ENCODE measurements at regions not wholly inside any gene's neighbourhood (a gene's known extent, or its start where the extent isn't known, plus 50 kb on each side); places are given as distances from the start of the nearest gene placed in this dataset.
"Not testable (repeated sequence)": the region's sequence is repeated elsewhere in the genome, so short reads cannot be mapped to it uniquely, and the experiment has no call there.

- no peak for DNase-seq
These were observed 204.1 kb downstream of the CNTN3 start for GRCh38 chr3:74410276-74410941.

GRCh38 chr3:74409066-74409465 lies 205.4 kb downstream of the CNTN3 start:
- no peak for DNase-seq

GRCh38 chr3:74403307-74403706 lies 211.2 kb downstream of the CNTN3 start:
- DNase-seq, result no peak

DNA sequence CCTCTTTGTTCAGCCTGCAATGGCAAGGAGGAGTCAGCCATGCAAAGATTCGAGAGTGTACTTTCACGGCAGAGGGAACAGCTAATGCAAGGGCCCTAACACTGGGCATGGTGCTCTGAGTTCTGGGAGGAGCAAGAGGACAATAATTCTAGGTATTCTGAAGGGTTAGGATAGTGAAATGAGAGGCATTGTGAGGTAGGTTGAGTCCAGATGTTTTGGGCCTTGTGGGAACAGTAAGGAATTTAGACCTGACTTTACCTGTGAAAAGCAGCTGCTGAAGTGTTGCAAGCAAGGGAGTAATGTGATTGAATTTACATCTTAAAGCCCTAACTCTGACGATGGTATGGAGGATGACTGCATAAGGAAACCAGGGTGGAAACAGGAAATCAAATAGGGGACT lies 211.6 kb downstream of the CNTN3 start:
- DNase-seq, result no peak

DNA sequence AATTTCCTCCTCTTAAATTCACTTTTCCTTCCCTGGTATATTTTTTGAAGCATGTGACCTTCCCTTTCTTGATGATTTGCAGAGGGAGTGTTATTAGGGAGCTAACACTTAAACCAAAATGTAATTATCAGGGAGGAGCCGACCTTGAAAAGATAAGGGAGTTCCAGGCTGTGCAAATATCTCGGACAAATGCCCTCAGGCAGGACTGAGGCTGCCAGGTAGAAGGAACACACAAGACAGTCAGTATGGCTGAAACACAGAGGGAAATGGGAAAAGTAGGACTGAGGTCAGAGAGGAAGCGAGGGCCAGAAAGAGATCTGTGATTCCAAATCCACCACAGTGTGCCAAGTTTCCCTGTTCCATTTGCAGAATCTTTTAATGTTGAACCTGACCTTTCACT lies 221.0 kb downstream of the CNTN3 start:
- DNase-seq, result no peak

- no peak for DNase-seq
These were observed 224.2 kb downstream of the CNTN3 start for GRCh38 chr3:74390121-74390877.

DNA sequence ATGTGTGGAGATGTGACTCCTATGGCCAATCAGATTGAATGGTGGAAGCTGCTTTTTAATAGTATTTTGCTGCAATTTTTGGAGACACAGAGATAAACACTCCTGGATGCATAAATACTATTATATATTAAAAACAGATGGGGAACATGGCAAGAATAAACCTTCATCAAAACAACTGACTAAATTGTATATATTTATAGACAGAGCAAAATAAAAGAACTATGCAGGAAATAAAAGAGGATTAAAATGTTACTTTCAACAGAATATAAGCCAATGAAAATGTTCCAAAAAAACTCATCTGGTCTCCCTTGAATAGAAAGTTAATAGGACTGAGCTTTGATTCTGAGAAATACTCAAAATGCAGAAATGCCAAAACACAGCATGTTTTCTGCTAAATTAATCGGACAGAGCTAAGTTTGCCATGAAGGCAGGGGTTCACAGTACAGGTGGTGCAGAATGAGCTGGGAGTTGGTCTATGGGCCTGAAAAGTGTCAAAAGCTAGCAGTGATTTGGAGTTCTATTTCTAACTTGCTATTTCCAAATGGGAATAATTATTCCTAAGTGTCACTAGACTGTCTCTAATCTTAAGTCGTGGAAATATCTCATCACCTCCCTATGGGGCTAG lies 227.2 kb downstream of the CNTN3 start:
- no peak for DNase-seq

GRCh38 chr3:74384159-74384558 lies 230.3 kb downstream of the CNTN3 start:
- no peak for DNase-seq

DNA sequence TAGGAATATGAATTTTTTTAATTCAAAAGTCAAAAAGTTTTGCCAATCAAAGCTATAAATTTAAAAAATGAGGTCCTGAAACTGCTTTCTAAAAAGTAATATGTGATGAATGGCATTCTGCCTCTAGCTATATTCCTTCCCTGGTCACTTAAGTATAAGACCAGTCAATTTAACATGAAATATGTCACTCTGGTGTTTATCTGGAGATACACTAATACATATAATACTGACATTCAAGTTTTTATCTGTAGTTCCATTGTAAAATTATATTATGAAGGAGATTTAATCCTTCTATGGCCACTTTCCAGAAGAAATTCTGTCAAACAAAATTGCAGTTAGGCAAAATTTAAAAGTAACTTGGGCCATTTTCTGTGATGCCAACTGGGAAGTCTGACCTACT lies 236.8 kb downstream of the CNTN3 start:
- DNase-seq, result no peak

- not testable (repeated sequence) for DNase-seq
These were observed 238.1 kb downstream of the CNTN3 start for GRCh38 chr3:74376323-74376722.

DNA sequence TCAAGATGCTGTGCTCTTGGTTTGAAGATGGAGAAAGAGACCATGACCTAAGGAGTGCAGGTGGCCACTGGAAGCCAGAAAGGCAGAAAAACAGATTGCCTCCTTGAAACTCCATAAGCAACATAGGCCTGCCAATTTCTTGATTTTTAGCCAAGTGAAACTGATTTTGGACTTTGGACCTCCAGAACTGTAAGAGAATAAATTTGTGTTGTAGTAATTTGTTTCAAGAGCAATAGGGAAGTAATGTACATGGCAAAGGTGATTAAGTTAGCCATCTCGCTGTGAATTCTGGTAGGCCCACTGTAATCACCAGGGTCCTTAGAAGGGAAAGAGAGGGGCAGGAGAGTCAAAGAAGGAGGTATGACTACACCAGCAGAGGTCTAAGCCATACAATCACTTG lies 238.8 kb downstream of the CNTN3 start:
- DNase-seq, result no peak

DNA sequence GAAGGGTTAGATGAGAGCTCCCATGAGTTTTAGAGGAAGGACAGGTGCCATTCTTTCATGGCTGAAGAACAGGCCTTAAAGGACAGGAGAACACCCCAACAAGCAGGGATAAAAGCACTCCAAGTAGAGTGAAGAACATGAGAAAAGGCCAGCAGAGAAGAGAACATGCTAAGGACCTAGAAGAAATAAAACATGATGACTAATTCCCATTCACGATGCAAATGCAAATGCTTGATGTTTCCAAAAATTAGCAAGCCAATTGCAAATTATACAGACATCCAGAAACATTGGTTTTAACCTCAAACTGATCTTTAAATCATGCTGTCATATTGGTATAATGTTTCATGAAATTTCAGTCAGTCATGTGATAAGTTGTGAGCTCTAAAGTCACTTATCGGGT lies 241.7 kb downstream of the CNTN3 start:
- no peak for DNase-seq

- no peak for DNase-seq
These were observed 244.1 kb downstream of the CNTN3 start for GRCh38 chr3:74370342-74370741.

GRCh38 chr3:74366331-74366730 lies 248.1 kb downstream of the CNTN3 start:
- DNase-seq, result no peak

GRCh38 chr3:74363346-74363745 lies 251.1 kb downstream of the CNTN3 start:
- DNase-seq, result no peak

GRCh38 chr3:74360406-74360805 lies 254.1 kb downstream of the CNTN3 start:
- no peak for DNase-seq

DNA sequence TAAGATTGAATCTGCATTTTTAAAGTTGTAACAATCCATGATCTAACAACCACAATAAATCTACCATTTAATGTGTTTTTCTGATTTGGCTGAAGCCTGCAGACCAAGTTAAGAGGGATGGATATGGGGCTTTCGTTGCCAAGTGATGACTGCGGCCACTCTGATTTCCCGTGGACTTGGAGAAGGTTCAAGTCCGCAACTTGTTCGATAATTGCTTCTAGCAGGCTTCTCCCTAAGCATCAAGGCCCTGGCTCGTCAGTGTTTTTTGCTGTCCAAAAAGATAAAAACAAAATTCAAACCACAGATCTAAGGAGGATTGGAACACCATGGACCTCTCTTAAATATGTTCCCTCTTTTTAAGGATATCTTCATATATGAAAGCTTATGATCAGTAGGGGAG lies 256.6 kb downstream of the CNTN3 start:
- no peak for DNase-seq

GRCh38 chr3:74353039-74353438 lies 261.4 kb downstream of the CNTN3 start:
- no peak for DNase-seq

GRCh38 chr3:74352166-74352565 lies 262.3 kb downstream of the CNTN3 start:
- no peak for DNase-seq

GRCh38 chr3:74351213-74351612 lies 263.2 kb downstream of the CNTN3 start:
- DNase-seq, result no peak

- no peak for DNase-seq
These were observed 265.4 kb downstream of the CNTN3 start for GRCh38 chr3:74349015-74349414.

DNA sequence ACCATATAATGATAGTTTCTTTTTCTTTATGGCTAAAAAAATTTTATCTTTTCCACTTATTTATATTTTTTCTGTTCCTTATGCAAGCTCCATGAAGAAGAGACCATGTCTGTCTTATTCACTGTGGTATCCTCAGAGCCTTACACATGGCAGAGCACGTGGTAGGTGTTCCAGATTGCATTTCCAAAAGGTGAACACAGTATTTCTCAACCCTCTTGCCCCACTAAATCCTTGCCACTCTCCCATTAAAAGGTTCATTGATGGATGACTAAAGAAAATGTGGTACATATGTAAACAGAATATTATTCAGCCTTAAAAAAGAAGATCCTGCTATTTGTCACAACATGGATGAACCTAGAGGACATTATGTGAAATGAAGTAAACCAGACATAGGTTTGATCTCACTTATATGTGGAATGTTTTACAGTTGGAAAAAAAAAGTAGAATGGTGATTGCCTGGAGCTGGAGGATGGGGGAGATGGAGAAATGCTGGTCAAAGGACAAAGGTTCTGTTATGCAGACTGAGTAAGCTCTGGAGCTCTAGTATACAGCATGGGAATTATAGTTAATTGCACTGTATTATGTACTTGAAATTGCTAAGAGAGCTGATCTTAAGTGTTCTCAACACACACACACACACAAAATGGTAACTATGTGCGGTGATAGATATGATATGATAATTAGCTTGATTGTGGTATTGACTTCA lies 266.7 kb downstream of the CNTN3 start:
- no peak for DNase-seq

GRCh38 chr3:74346896-74347295 lies 267.6 kb downstream of the CNTN3 start:
- DNase-seq, result no peak

- DNase-seq, result no peak
These were observed 268.8 kb downstream of the CNTN3 start for GRCh38 chr3:74345701-74346100.
